NCI-H510A treated with DMSO at 0.1 percent for 48 hours (cell line): ENCODE measurements at regions not wholly inside any gene's neighbourhood (a gene's known extent, or its start where the extent isn't known, plus 50 kb on each side); places are given as distances from the start of the nearest gene placed in this dataset.

Experiments used
- DNase-seq: peaks from one replicate; lab custom pipeline; 2025; lab: John Stamatoyannopoulos, UW

DNA sequence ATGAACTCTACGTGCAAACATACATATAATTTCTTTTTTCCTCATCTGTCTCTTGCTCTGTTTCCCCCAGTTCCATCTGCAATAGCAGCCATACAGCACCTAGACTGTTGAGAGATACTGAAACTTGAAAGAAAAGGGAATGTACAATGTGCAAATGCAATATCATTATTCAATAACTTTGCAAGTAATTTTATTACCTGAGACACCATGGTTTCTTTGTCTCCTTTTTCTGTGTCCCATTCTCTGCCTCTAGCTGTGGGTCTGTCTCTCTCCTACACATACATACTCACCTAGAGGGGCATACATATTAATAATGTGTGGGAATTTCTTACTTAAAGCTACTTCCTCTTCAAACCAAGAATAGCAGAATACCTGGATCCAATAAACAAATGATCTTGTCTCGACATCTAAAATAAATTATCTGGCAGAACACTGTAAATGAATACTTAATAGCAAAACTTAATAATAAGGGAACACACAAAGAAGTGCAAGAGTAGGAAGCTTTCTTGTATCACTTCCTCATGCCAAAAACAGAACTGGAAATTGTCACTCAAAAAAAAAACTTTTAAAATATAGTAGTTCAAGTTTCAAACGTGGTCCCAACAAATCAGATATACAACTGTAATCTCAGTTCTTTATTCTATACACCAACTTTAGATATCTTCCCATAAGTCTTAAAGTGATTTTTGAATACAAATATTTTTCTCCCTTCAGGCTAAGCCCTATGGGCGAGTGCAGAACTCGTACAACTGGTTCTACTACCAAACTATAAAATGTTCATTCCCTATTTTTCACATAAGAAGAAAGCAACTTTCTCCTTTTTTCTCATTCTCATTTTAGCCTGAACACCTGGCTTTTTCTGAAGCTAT lies 194.6 kb downstream of the NRIP1 start:
- no peak for DNase-seq

DNA sequence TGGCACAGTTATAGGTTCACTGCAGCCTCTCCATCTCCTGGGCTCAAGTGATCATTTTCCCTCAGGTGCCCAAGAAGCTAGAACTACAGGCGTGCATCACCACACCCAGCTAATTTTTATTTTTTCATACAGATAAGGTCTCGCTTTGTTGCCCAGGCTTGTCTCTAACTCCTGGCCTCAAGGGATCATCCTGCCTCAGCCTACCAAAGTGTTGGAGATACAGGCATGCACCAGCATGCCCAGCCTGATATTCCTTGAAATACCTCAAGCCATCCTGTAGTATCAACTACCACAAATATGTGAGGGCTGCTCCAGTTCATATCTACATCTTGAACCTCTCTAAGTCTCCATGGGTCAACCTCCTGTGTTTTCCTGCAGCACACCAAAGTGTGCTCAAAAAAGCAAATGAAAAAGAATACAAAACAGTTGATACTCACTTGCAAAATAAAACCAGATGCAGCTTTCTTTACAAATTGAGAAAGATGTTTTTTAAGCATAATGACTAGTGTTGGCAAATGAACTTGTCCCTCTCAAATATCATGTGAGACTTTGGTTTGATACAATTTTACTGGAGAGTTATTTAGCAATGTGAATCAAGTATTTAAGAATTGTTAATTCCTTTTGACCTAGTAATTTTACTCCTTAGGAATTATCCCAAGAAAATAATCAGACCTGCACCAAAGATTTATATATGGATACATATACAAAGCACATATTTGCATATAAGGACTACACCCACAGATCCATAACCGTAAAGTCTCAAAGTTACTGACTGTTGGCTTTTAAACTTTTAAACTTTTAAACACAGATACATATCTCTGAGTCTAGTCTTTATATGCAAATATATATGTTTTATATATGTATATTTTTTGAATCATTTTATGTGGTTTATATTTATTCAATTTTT lies 197.7 kb downstream of the NRIP1 start:
- DNase-seq = no peak

GRCh38 chr21:14864211-14865021 lies 200.4 kb downstream of the NRIP1 start:
- no peak for DNase-seq

GRCh38 chr21:14863745-14864210 lies 201.0 kb downstream of the NRIP1 start:
- no peak for DNase-seq

DNA sequence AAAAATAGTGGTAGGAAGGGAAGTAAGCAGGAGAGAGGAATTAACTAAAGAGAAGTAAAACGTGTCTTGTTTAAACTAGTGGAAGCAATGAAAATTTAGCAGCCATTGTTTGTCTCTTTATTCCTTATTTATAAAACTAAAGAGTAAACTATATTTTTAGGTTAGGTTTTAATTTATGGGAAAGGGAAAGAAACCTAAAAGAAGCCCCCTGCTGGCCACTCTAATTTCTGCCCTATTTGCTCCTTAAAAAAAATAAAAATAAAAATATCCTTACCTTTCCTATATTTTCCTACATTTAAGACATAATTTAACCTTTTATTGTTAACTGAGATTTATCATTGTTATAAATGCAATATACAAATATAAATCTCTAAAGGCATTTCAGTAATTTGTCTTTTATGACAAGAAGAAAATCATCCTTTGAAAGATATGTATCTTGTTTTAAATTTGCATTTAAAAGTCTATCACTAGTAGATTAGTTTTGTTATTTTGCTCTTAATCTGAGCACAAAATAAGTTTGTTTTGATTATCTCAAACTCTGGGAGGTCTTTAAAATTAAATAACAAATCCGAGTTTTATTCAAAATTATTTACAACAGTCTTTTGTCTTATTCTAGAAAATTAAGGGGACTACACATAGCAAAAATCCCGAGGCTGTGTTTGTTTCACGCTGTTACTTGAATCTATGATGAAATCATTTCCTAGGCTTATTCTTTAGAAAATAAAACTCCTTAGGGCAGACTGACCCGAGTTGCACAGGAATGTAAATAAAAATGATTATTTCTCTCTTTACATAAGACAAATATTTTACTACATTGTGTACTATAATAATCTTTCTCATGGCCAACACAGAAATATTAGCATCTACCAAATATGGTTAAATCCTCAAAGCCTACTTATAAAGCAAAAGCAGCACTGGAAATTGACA lies 201.7 kb downstream of the NRIP1 start:
- peak; percentile 10 for DNase-seq

- no peak for DNase-seq
Measured at GRCh38 chr21:14858311-14858710, 206.5 kb downstream of the NRIP1 start.

DNA sequence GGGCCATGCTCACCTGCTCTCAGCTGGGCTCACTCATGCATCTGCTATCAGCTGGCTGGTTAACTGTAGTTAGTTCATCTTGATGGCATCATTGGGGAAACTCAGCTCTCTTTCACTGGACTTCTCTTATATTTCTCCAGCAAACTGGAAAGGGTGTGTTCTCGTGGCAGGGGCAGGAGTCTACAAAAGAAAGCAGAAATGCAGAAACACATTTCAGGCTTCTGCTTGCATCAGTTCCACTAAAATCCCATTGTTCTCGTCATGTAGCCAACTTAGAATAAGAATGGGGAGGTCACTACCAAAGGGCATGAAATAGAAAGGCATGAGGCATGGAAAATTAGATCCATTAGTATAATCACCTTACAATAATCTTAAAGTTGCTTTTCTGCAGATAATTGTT lies 207.3 kb downstream of the NRIP1 start:
- DNase-seq = no peak

GRCh38 chr21:14850394-14850793 lies 214.4 kb downstream of the NRIP1 start:
- DNase-seq = no peak

- no peak for DNase-seq
Measured at GRCh38 chr21:14846621-14847020, 218.2 kb downstream of the NRIP1 start.

DNA sequence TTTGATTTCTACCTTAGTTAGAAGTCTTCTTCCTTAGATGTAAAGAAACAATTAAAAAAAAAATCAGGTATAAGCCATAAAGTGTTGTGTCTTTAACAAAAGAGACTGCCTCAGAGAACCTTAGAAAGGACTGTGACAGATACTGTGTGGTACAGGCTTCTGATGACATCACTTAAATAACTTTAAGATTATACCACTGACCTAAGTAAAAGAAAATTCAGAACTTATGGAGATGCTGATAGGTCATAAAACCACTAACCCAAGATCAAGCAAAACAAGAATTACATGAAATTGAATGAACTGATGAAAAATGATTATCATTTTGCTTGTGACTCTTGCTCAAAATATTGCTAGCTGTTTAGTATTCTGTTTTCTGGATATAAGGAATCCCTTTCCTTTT lies 220.8 kb downstream of the NRIP1 start:
- DNase-seq = no peak

- no peak for DNase-seq
Measured at GRCh38 chr21:14842601-14843000, 222.2 kb downstream of the NRIP1 start.

GRCh38 chr21:14841511-14842472 lies 223.0 kb downstream of the NRIP1 start:
- DNase-seq = no peak

DNA sequence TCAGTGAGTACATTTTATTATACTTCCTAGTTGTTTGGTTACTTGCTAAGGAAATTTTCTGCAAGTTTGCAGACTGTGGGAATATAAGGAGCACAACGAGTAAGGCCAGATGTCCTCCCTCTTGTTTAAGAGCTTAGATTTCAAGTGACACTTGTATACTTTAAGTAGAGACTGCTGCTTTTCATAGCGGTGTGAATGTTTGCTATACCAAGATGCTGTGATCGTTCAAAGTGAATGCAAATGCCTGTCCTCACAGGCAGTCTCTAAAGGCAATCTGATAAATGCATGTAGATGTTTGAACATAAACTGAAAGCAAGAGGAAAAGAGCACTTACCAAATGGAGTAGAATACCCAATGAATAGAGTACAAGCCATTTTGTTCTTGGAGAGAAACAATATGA lies 226.4 kb downstream of the NRIP1 start:
- DNase-seq = no peak

- no peak for DNase-seq
Measured at GRCh38 chr21:14836950-14837349, 227.8 kb downstream of the NRIP1 start.

DNA sequence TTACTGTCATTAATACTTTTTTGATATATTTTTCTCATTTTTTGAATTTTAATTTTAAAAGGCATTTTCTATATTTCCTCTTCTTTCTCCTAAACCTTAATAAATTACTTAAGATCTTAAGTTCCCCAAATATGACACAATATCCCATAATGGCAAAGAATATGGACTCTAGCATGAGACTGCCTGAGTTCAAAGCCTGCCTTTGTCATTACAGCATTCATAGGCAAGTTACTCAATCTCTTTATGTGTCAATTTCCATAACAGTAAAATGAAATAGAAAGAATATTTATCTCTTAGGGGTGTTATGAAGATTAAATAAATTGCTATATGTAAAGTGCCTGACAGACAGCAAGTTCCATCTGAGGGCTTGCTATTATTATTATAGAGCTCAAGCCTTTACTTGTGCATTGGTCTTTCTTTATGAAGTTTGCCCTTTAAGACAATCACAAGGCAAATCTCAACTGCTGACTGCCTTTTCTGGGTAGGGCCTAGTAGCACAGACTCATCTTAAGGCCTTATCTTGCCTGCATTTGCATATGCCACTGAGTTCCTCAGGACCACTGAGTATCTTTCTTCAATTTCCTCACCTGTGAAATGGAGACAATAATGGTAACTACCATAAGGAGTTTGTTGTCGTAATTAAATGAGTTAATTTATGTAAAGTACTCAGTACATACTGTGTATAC lies 231.0 kb downstream of the NRIP1 start:
- DNase-seq = no peak

GRCh38 chr21:14833241-14833640 lies 231.6 kb downstream of the NRIP1 start:
- DNase-seq = no peak

- no peak for DNase-seq
Measured at GRCh38 chr21:14830307-14830706, 234.5 kb downstream of the NRIP1 start.

DNA sequence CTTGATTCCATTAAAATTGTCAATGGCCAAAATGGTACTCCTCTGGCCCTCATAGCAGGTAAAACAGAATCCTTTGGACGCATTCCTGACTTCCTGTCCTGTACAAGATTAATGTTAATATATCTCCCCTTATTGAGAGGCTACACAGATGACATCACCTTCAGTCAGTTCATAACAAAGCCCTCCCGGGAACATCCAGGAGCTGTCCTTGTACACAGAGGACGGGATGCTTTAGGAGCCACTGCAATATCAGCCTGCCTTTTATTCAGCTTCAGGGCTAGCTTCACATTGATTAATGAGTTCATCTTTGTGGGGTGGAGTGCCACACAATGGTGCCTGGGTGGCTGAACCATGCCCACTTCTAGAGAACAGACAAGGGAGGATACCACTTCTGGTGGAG lies 235.1 kb downstream of the NRIP1 start:
- DNase-seq = no peak

GRCh38 chr21:14827468-14827867 lies 237.3 kb downstream of the NRIP1 start:
- no peak for DNase-seq
